DMS79 treated with DMSO at 0.1 percent for 48 hours (cell line): ENCODE measurements at regions not wholly inside any gene's neighbourhood (a gene's known extent, or its start where the extent isn't known, plus 50 kb on each side); places are given as distances from the start of the nearest gene placed in this dataset.

Experiments
- DNase-seq: peaks from one replicate; lab custom pipeline; 2025; lab: John Stamatoyannopoulos, UW

DNA sequence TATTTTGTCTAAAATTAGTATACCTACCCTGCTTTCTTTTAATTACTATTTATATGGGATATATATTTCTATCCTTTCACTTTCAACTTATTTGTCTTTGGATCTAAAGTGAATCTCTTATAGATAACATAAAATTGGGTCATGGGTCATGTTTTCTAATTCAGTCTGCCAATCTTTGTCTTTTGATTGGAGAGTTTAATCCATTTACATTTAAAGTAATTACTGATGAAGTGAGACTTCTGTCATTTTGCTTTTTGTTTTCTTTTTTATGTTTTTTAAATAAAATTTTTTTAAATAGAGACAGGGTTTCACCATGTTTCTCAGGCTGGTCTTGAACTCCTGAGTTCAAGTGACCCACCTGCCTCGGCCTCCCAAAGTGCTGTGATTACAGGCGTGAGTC is 50.5 kb upstream of the PRDM1 start:
- no peak for DNase-seq

DNA sequence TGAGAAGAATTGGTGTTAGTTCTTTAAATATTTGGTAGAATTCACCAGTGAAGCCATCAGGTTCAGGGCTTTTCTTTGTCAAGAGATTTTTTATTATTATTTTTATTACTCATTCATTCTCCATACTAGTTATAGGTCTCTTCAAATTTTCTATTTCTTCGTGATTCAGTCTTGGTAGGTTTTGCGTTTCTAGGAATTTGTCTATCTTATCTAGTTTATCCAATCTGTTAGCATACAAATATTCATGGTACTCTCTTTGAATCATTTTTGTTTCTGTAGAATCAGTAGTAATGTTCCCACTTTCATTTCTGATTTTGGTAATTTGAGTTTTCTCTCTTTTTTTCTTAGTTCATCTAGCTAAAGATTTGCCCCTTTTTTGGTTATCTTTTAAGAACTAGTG is 52.3 kb upstream of the PRDM1 start:
- DNase-seq = no peak

DNA sequence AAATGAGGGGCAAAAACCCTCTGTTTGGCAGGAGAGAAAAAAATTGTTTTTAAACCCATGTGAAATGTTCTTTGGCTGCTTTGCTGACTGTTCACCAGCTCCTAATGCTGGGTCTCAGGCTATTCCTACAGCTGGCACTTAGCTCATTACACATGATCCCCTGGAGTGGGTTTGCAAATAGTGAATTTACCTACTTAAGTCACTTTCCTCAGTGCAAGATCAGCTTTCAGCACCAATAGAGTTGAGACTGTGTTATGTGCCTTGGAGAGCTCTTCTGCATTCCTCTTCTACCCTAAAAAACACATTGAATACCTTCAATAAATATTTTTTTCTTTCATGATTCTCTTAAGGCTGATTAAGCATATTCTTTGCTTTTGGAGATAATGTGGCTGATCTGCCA is 58.4 kb upstream of the PRDM1 start:
- DNase-seq = peak; percentile 3

DNA sequence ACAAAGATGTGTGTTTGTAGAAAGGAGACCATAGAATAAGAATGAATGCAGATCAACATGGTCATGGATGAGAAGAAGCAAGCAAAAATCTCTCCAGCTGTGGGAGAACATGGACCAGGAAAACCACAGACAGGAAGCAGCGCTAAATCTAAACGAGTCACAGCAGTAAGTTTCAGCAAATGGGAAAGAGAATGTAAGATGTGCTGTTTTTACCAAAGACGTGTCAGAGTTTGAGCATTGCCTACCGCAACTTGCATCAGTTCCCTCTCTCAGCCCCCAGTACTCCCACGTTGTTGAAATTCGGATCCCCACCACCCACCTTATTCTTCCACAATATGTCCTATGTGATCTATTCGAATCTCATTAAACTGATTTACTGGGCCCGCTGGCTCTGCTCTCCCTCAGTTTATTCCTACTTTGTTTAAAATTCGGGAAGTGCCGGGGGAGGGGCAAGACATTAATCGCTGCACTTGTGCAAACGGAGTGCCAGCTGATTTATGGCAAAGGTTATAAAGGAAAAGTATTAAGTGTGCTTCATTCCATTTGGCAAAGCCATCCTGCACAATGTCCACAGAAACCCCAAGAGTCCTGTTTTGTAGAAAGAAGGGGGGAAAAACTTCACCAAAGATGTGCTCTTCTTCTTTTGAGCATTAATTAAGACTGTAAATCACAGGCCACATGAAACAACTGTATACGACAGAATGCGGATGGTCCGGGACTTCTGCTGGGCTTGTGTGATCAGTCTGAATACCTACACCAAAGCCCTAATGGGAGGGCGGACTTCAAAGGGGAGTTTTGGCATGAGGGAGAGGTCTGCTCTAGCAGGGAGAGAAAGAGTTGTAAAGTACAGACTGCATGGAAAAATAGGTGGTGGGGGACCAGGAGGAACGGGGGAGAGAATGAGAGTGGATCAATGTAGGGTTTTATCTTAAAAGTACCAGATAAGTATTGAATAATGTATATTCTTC is 59.1 kb upstream of the PRDM1 start:
- no peak for DNase-seq

GRCh38 chr6:106025655-106026054 is 60.5 kb upstream of the PRDM1 start:
- DNase-seq = no peak

GRCh38 chr6:106022801-106023200 is 63.3 kb upstream of the PRDM1 start:
- no peak for DNase-seq

- DNase-seq = no peak
Measured at GRCh38 chr6:106017454-106017853, 68.7 kb upstream of the PRDM1 start.

DNA sequence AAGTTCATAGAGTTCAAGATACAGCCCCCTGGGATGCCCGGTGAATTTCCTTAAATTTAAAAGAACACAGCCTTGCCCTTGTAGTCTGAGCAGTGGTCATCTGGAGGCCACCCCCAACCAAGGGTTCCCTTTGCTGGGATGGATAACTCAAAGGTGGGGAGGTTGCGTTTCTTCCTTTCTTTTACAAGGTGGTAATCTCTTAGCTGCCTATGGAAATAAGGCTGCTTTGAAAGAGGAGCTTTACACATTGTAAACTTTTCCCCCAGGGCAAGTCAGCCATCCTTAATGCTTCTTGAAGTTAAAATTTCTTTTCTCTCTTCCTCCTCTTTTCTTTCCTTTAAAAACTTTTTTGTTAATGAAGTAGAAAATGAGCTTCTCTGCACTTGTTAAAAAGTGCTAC is 71.2 kb upstream of the PRDM1 start:
- DNase-seq = no peak

- DNase-seq = no peak
Measured at GRCh38 chr6:106011476-106011875, 74.7 kb upstream of the PRDM1 start.

DNA sequence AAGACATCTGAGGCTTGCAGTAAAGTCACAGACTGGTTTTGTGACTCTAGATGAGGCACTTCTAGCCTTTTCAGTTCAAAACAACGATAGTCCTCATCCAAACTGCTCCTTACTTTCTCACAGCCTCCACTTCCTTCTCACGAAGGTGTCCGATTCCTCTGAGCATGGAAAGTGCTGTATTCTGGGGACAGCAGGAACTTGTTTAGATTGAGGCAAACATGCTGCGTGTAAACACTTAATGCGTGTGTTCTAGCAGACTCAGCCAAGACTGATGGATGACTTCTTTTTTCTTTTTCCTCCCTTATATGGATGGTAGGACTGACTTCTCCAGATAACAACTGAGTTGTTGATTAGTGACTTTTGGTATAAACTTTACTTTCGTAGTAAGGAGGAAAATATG is 80.2 kb upstream of the PRDM1 start:
- DNase-seq = no peak

GRCh38 chr6:106005013-106005412 is 81.1 kb upstream of the PRDM1 start:
- no peak for DNase-seq

- no peak for DNase-seq
Measured at GRCh38 chr6:106003268-106003987, 82.7 kb upstream of the PRDM1 start.

DNA sequence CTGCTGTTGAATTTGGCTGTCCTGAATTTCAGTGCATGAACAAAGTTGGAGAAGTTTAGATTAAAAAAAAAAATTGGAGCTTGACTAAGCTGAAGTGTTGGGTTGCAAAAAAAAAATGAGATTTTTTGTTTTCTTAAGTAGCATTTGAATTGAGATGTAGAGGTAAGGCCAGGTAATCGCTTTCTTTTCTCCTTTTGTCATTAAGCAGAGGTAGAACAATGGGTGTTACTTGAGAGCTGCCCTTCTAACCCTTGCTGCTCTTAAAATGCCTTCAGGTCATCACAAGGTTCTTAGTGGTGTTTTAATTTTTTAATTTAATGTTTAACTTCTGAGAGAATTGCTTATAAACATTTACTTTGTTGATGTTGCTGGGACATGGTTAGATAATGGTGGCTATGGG is 84.1 kb upstream of the PRDM1 start:
- no peak for DNase-seq

DNA sequence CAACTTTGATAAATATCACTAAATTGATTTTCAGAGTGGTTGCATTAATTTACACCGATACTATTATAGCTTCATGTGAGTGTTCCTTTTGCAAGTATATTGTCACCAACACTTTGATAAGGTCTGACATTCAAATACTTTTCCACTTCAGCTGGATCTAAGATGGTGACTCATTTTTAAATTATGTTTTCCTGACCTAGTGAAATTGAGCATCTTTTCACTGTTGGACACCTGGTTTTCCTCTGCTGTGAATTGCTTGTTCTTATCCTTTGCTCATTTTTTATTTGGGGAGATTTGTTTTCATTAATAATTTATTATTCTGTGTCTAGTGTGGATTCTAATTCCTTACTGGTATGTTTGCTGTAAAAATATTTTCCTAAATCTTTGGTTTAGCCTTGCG is 85.2 kb upstream of the PRDM1 start:
- DNase-seq = no peak

DNA sequence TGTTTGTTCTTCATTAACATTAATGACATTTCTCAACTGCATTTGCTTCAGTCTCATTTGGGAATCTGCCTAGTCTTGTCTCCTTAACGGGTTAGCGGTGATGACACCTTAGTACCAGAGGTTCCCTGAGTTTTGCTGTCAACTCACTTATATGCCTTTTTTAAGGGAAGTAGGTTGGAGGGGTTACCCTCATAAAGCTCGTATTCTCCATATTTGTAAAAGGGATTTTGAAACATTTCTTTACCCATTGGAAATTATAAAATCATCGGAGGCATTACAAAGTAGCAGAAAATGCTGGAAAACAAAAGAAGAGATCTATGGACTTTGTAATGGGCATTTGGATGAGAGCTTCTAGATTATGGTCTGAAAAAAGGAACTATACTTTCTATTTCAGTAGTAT is 88.7 kb upstream of the PRDM1 start:
- no peak for DNase-seq

DNA sequence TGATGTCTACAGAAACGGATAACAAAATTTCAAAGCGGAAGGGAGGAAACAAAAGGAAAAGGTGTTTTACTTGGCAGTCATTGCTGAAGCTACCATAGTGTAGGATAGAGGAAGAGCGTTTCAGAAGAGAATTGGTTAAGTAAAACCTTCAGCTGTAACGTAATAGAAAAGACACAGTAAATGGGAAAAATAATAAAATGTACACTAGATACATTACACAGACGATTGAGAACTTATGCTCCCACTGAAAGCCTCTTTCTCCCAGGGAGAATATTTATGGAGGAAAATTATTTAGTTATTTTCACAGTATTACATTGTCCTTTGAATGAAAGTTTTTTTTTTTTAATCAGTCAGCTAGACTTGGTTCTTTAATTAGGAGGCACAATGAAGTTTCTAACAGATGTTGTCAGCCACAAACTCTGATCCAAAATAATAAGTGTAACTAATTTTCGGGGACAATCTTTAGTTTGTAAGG is 90.7 kb upstream of the PRDM1 start:
- DNase-seq = no peak

DNA sequence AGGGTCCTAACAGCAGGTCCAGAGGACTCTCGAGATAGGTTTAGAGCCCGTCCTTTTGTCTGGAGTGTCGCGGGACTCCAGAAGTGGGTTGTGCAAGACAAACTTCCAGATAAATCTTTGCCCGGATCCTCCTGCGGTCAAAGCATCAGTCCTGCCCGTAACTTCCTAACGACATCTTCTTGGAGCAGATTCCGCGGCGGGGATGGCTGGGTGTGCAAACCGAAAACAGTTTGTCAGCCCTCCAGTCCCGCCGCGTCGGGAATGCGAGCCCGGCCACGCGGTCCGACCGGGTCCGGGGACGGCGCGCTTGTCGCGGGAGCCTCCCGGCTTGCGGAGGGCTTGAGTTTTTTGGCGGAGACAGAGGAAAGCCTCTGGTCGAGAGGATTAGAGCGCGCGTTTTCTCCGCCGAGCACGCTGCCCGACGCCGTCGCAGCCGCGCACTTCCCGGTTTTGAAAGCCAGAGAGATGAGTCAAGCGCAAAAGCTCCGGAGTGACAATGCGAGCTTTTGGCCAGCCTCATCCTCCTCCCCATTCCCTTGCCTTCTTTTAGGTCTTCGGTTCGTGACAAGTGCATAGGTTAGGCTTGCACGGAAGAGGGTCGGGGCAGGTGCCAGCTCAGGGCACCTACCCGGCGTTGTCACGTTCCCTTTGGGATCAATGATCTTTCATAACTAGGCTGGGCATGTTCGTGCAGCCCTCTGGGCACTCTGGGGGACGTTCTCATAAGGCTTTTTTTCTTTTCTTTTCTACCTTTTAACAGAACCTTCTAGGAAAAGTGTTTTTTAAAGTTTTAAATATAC is 91.3 kb upstream of the PRDM1 start:
- DNase-seq = no peak

GRCh38 chr6:105994118-105994590 is 92.0 kb upstream of the PRDM1 start:
- no peak for DNase-seq

- DNase-seq = no peak
Measured at GRCh38 chr6:105993341-105994117, 92.6 kb upstream of the PRDM1 start.

GRCh38 chr6:105992315-105992961 is 93.7 kb upstream of the PRDM1 start:
- peak; percentile 74 for DNase-seq
